GM12878 (cell line): ENCODE measurements at regions not wholly inside any gene's neighbourhood (a gene's known extent, or its start where the extent isn't known, plus 50 kb on each side); places are given as distances from the start of the nearest gene placed in this dataset.

Source experiments
- ATAC-seq: fragments of 200-7000 bp; cut with Tn5 transposase; 3 replicates; pipeline ENCODE4 v1.9.1; 2020; ENCODE audit warnings: mild to moderate bottlenecking, moderate library complexity
- BruUV-seq: library from RNA; stranded (reverse); fragments of 400-500 nt; replicated peaks from 2 replicates; lab custom pipeline; 2021; lab: Mats Ljungman, UMichigan
- CTCF ChIA-PET: fragments of 300-600 bp; sonication (Branson Sonifier 250); formaldehyde crosslinking; extraction: SDS; loops from one replicate; lab custom pipeline; 2021; ENCODE audit warnings: inconsistent platforms; lab: Yijun Ruan, JAX
- POLR2A ChIA-PET: fragments of 350-600 bp; formaldehyde crosslinking; extraction: SDS; loops from one replicate; lab custom pipeline; 2021; ENCODE audit warnings: inconsistent platforms; lab: Charles Lee
- RAD21 ChIA-PET: fragments of 300-600 bp; sonication (Branson Sonifier 250); formaldehyde crosslinking; loops from one replicate; lab custom pipeline; 2023; ENCODE audit warnings: antibody characterized with exemption; ENCODE audit not compliant: unreplicated experiment; lab: Charles Lee
- SMC1A ChIA-PET: fragments of 300-600 bp; sonication (Branson Sonifier 250); formaldehyde crosslinking; loops from one replicate; lab custom pipeline; 2023; ENCODE audit not compliant: unreplicated experiment, uncharacterized antibody; lab: Charles Lee
- DNase-seq: peaks from one replicate; pipeline ENCODE4 v3.0.0-alpha.2; 2011; ENCODE audit warnings: low read depth, low spot score
- FAIRE-seq: peaks from 3 replicates; lab custom pipeline; 2011; peaks lifted over from hg19 to GRCh38; lab: Jason Lieb, UNC
- H2AFZ ChIP-seq: 2 replicates; pipeline ENCODE4 v1.6.0; 2011; ENCODE audit warnings: low read depth, low read length, control low read depth; ENCODE audit not compliant: control insufficient read depth
- H3K27ac ChIP-seq: 2 replicates; pipeline ENCODE4 v1.5.1; 2011; ENCODE audit warnings: control low read depth; ENCODE audit not compliant: control insufficient read depth, insufficient read depth
- H3K27me3 ChIP-seq, 2 experiments: replicated peaks in 1 of 2; 2 replicates each; pipeline versions ENCODE4 v1.6.0 to v1.6.1; 2011; ENCODE audit warnings: low read length in 1 of 2; ENCODE audit not compliant: control insufficient read depth in 2 of 2, insufficient read depth in 2 of 2
- H3K36me3 ChIP-seq, 2 experiments: 2 replicates each; pipeline ENCODE4 v1.5.1; 2011; ENCODE audit warnings: low read length in 1 of 2; ENCODE audit not compliant: control insufficient read depth in 2 of 2, insufficient read depth in 2 of 2
- H3K4me1 ChIP-seq: 2 replicates; pipeline ENCODE4 v1.6.1; 2011; ENCODE audit warnings: mild to moderate bottlenecking, low read length, moderate library complexity, mixed read lengths; ENCODE audit not compliant: control insufficient read depth, insufficient read depth
- H3K4me2 ChIP-seq: 2 replicates; pipeline ENCODE4 v1.6.0; 2011; ENCODE audit warnings: control low read depth; ENCODE audit not compliant: control insufficient read depth, insufficient read depth
- H3K4me3 ChIP-seq: fragments of 200-600 bp; sonication (generic); 2 replicates; pipeline ENCODE4 v1.5.1; 2016
- H3K79me2 ChIP-seq: 2 replicates; pipeline ENCODE4 v1.6.0; 2011; ENCODE audit warnings: low read length; ENCODE audit not compliant: control insufficient read depth, insufficient read depth
- H3K9ac ChIP-seq: 2 replicates; pipeline ENCODE4 v1.8.0; 2011; ENCODE audit warnings: low read length, control low read depth, mixed read lengths; ENCODE audit not compliant: control insufficient read depth, insufficient read depth
- H3K9me3 ChIP-seq: replicated peaks from 3 replicates; pipeline ENCODE4 v1.5.1; 2011; ENCODE audit warnings: mild to moderate bottlenecking, low read length; ENCODE audit not compliant: control insufficient read depth, insufficient read depth
- H4K20me1 ChIP-seq: 2 replicates; pipeline ENCODE4 v1.6.0; 2011; ENCODE audit not compliant: control insufficient read depth, insufficient read depth
- CBX5 ChIP-seq: sonication (generic); IDR thresholded peaks from 2 replicates; pipeline ENCODE4 v1.6.1; 2016; ENCODE audit warnings: low read depth, moderate library complexity, mild to moderate bottlenecking, inconsistent platforms
- HCFC1 ChIP-seq: fragments of 150-350 bp; IDR thresholded peaks from 2 replicates; pipeline ENCODE4 v1.6.1; 2014; ENCODE audit warnings: low read length
- HDAC6 ChIP-seq: fragments of 200-600 bp; sonication (generic); IDR thresholded peaks from one replicate; pipeline ENCODE4 v1.8.0; 2017; ENCODE audit warnings: antibody characterized with exemption; ENCODE audit not compliant: unreplicated experiment
- HSF1 ChIP-seq: fragments of 150-350 bp; IDR thresholded peaks from 2 replicates; pipeline ENCODE4 v1.6.1; 2014; ENCODE audit warnings: mild to moderate bottlenecking, low read depth, low read length
- IKZF2 ChIP-seq, 2 experiments: fragments of 450-650 bp; IDR thresholded peaks; 2 replicates each; pipeline ENCODE4 v1.6.1; 2017; ENCODE audit warnings: mild to moderate bottlenecking in 2 of 2, moderate library complexity in 2 of 2
- KAT2A ChIP-seq: conservative IDR thresholded peaks from 2 replicates; pipeline ENCODE4 v1.6.1; 2011; ENCODE audit warnings: low read depth, low read length; ENCODE audit not compliant: control insufficient read depth
- MTA3 ChIP-seq: IDR thresholded peaks from 2 replicates; pipeline ENCODE4 v1.6.1; 2012; ENCODE audit warnings: low read length, inconsistent platforms, borderline replicate concordance
- MYC ChIP-seq: IDR thresholded peaks from 2 replicates; pipeline ENCODE4 v1.6.1; 2011; ENCODE audit warnings: mild to moderate bottlenecking, low read length, moderate library complexity, inconsistent platforms; ENCODE audit not compliant: insufficient read depth, insufficient replicate concordance, insufficient read length, severe bottlenecking
- PRDM15 ChIP-seq: fragments of 450-650 bp; formaldehyde crosslinking; IDR thresholded peaks from 2 replicates; pipeline ENCODE4 v1.4.0; 2020; ENCODE audit warnings: mild to moderate bottlenecking, moderate library complexity
- RFX5 ChIP-seq: IDR thresholded peaks from 2 replicates; pipeline ENCODE4 v1.6.1; 2011; ENCODE audit warnings: low read depth, low read length, improper control_type of control experiment
- SMAD5 ChIP-seq: IDR thresholded peaks from 2 replicates; pipeline ENCODE4 v1.6.1; 2016; ENCODE audit warnings: antibody characterized with exemption, low read depth
- SMC3 ChIP-seq: IDR thresholded peaks from 2 replicates; pipeline ENCODE4 v1.6.1; 2011; ENCODE audit warnings: low read length, improper control_type of control experiment, borderline replicate concordance
- TCF7 ChIP-seq: IDR thresholded peaks from 2 replicates; pipeline ENCODE4 v1.6.1; 2014; ENCODE audit warnings: antibody characterized with exemption, borderline replicate concordance
- ZNF274 ChIP-seq: IDR thresholded peaks from one replicate; pipeline ENCODE4 v1.8.0; 2011; ENCODE audit not compliant: insufficient read length, insufficient read depth
- WGBS: methylation state at CpG from one replicate; pipeline ENCODE4 v1.1.6; 2016; ENCODE audit warnings: low lambda C conversion rate; ENCODE audit not compliant: insufficient replicate concordance, insufficient coverage; ENCODE audit errors: missing lambda C conversion rate; 5-methylcytosine and 5-hydroxymethylcytosine counted together
- in situ Hi-C: fragments of 300-500 bp; cut with MboI; formaldehyde crosslinking; loops from 9 replicates; pipeline ENCODE4 v1.14.3; 2018; ENCODE audit warnings: mixed read lengths
- intact Hi-C: fragments of 100-400 bp; cut with micrococcal nuclease; formaldehyde crosslinking; loops from one replicate; pipeline ENCODE4 v1.14.2; 2022; ENCODE audit not compliant: unreplicated experiment
- TF ChIP-seq, protein P1 (sequence below): IDR thresholded peaks from 2 replicates; pipeline ENCODE4 v1.6.1; 2011; ENCODE audit warnings: low read depth, mild to moderate bottlenecking, low read length, moderate library complexity, borderline replicate concordance; ENCODE audit errors: extremely low read depth
- TF ChIP-seq, protein P2 (sequence below): fragments of 450-650 bp; conservative IDR thresholded peaks from 2 replicates; pipeline ENCODE4 v1.6.1; 2017; ENCODE audit warnings: mild to moderate bottlenecking, moderate library complexity
- TF ChIP-seq, protein P3 (sequence below): fragments of 450-650 bp; IDR thresholded peaks from 2 replicates; pipeline ENCODE4 v1.6.1; 2017; ENCODE audit warnings: borderline replicate concordance

DNA sequence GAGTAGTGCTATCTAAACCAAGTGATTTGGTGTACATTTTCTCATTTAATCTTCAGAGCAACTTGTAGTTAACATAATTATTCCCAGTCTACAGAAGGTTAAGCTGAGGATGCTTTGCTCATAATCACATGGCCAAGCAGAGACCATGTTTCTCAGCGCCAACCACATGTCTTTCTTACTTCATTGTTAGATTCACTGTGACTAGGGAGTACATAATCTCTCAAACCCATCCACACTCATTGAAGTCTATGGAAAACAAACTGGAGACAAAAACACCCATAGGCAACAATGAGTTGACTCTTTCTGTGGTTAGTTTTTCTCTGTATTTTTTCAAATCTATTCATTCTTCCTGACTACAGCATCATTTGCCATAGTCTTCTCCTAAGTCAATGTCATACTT is 281.7 kb upstream of the PTGER4 start:
- H2AFZ ChIP-seq, result no peak overlapping the region
- H3K27ac ChIP-seq, result no peak overlapping the region
- intact Hi-C loops, result no loop called here
- ATAC-seq (no peak), DNase-seq (no peak), FAIRE-seq (no peak)
- no peaks in the 10 kb centered on the region; a peak in 2 of 4 replicates for H3K27me3 ChIP-seq
- POLR2A ChIA-PET, result no interaction called here
- H3K4me2 ChIP-seq, result no peak overlapping the region
- H3K4me3 ChIP-seq, result no peak overlapping the region
- SMC1A ChIA-PET, result no interaction called here
- BruUV-seq, result no TSS peak
- peaks cover 2% of the 10 kb centered on the region; the same call in 1 of the 2 replicates for H3K4me1 ChIP-seq
- in situ Hi-C loops, result no loop called here
- 63% methylated on average over 1 of the region's 1 CpG for WGBS
- no peaks in the 10 kb centered on the region for H4K20me1 ChIP-seq
- H3K9me3 ChIP-seq, result no peaks in the 10 kb centered on the region; the same call in 2 of the 3 replicates
- RAD21 ChIA-PET, result no interaction called here
- no peaks in the 10 kb centered on the region for H3K79me2 ChIP-seq
- no peak overlapping the region for H3K9ac ChIP-seq
- CTCF ChIA-PET, result no interaction called here
- H3K36me3 ChIP-seq, result no peaks in the 10 kb centered on the region
- no peak for TF ChIP-seq KAT2A
- TF ChIP-seq IKZF2 (IDR thresholded peaks at IDR 0.05), result no peak
- no peak for TF ChIP-seq HSF1
- TF ChIP-seq HDAC6, result no peak
- no peak for TF ChIP-seq SMC3
- TF ChIP-seq RFX5, result no peak
- TF ChIP-seq, protein P1, sequence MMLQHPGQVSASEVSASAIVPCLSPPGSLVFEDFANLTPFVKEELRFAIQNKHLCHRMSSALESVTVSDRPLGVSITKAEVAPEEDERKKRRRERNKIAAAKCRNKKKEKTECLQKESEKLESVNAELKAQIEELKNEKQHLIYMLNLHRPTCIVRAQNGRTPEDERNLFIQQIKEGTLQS, result no peak
- TF ChIP-seq PRDM15 (CRISPR knock-in tag), result no peak
- TF ChIP-seq MTA3, result no peak
- TF ChIP-seq, protein P2, sequence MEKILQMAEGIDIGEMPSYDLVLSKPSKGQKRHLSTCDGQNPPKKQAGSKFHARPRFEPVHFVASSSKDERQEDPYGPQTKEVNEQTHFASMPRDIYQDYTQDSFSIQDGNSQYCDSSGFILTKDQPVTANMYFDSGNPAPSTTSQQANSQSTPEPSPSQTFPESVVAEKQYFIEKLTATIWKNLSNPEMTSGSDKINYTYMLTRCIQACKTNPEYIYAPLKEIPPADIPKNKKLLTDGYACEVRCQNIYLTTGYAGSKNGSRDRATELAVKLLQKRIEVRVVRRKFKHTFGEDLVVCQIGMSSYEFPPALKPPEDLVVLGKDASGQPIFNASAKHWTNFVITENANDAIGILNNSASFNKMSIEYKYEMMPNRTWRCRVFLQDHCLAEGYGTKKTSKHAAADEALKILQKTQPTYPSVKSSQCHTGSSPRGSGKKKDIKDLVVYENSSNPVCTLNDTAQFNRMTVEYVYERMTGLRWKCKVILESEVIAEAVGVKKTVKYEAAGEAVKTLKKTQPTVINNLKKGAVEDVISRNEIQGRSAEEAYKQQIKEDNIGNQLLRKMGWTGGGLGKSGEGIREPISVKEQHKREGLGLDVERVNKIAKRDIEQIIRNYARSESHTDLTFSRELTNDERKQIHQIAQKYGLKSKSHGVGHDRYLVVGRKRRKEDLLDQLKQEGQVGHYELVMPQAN, result no peak
- TF ChIP-seq SMAD5, result no peak
- TF ChIP-seq ZNF274, result no peak
- TF ChIP-seq HCFC1, result no peak
- TF ChIP-seq CBX5, result no peak
- no peak for TF ChIP-seq TCF7
- no peak for TF ChIP-seq MYC
- TF ChIP-seq, protein P3, sequence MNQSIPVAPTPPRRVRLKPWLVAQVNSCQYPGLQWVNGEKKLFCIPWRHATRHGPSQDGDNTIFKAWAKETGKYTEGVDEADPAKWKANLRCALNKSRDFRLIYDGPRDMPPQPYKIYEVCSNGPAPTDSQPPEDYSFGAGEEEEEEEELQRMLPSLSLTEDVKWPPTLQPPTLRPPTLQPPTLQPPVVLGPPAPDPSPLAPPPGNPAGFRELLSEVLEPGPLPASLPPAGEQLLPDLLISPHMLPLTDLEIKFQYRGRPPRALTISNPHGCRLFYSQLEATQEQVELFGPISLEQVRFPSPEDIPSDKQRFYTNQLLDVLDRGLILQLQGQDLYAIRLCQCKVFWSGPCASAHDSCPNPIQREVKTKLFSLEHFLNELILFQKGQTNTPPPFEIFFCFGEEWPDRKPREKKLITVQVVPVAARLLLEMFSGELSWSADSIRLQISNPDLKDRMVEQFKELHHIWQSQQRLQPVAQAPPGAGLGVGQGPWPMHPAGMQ, result no peak
